ENCODE measurements at regions not wholly inside any gene's neighbourhood (a gene's known extent, or its start where the extent isn't known, plus 50 kb on each side); places are given as distances from the start of the nearest gene placed in this dataset.

DNA sequence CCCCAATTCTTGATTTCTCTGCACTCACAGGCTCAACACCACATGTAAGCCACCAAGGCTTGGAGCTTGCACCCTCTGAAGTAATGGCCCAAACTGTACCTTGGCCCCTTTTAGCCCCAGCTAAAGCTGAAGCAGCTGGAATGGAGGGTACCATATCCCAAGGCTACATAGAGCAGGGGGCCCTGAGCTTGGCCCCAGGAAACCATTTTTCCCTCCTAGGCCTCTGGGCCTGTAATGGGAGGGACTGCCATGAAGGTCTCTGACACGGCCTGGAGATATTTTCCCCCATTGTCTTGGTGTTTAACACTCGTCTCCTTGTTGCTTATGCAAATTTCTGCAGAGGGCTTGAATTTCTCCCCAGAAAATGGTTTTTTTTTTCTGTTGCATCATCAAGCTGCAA is 69.7 kb downstream of the SKA1 start:
- no peak for DNase-seq

DNA sequence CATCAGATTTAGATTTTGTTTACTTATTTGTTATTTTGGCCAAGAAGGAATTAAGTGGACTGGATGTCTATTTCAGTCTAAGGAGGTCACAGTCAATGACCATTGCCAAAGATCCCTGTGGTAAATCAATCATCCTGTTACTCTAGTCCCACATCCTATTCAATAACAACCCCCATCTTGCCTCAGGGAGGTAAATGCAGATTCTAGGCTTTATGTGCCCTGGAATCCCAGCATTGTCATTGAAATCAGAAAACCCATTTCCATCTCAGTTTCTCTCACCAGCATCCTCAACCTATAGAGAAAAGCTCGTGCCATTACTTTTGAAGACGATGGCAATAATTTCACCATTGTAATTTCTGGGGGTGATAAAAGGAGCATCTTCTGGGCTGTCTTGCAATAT is 71.8 kb downstream of the SKA1 start:
- no peak for DNase-seq

DNA sequence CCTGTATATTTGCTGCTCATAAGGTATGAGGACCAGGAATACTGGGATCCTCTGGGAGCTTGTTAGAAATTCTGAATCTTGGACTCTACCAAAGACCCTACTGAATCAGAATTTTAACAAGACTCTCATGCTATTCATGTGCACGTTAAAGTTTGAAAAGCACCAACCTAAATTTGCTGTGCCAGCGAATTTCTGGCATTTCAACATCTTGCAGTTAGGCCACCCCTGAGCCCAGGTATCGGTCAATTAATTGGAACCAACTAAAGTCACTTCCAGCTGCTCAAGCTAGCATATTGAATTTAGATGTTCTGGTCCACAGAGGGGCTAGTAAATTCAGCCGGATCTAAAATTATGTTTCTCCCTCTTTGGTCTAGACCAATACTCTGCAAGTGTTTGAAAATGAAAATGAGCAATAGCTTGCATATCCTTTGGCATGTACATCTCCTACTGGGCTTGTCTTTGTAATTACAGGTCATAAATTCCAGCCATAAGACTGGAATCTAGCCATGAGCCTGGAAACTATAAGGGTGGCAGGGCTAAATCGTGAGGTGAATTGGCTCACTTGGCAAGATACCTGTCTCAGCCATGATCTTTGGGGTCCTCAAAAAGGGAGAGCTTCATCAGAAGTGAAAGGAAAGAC is 72.4 kb downstream of the SKA1 start:
- no peak for DNase-seq

DNA sequence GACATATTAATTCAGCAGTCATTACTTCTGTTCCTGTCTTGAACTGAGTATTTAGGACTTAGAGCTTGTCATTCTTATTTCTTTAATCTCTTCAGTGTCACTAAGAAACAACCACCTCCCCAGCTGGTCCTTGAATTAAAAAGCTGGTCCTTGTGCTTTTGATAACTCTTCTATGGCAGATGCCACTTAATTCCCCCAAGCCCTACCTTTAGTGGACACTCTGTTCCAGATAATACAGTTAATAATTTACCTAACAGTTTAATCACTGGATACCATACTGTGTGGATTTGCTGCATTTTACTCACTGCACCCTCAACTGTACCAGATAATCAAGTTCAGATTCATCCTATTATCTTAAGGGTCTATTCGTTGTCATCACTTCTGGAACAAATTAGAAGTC is 73.1 kb downstream of the SKA1 start:
- DNase-seq = no peak

DNA sequence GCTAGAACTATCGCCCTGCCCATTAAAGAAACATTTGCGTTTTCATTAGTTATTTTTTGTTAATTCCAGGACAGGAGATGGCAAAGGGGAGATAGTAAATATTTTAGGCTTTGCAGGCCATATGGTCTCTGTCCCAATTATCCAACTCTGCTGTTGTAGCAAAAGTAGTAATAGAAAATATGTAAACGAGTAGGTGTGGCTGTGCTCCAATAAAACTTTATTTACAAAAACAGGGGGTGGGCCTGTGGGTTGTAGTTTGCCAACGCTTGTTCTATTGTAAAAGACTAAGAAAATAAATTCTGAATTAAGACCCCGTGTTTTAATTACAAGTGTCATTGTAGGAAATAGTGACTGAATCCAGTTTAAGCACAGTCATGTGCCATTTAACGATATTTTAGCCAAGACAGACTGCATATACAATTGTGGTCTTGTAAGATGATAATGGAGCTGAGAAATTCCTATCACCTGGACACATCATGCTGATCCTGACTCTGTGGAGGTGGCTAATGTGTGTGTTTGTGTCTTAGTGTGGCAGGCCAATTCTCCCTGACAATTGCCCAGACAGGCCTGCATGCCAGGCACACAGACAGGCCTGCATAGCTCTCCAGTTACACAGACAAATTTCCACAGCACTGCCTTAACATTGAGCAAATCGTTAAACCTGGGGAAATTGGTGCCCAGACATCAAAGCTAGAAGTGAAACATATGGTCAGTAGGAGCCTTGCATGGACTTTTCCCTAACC is 76.4 kb downstream of the SKA1 start:
- no peak for DNase-seq

DNA sequence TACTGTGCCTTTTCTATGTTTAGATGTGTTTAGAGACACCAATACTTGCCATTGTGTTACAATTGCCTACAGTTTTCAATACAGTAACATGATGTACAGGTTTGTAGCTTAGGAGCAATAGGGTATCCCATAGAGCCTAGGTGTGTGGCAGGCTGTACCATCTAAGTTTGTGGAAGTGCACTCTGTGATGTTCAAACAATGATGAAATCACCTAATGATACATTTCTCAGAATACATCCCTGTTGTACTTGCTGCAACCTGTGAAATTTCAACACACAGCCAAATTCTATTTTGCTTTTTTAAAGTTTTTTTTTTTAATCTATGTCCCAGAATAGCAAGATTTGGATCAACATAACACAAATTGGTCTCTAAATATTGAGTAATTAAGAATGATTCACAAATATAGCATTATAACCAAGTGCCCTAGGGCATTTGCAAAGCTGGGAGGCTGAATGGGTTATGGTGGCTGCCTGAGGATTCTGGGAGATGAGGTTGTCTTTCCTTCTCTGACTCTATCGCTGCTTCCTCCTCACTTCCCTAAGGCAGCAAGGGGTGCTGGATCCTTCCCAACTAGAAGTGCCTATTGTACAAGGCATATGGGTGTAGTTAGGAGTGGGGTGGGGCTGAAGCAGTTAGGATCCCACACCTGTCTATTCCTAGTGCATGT is 78.3 kb downstream of the SKA1 start:
- no peak for DNase-seq

DNA sequence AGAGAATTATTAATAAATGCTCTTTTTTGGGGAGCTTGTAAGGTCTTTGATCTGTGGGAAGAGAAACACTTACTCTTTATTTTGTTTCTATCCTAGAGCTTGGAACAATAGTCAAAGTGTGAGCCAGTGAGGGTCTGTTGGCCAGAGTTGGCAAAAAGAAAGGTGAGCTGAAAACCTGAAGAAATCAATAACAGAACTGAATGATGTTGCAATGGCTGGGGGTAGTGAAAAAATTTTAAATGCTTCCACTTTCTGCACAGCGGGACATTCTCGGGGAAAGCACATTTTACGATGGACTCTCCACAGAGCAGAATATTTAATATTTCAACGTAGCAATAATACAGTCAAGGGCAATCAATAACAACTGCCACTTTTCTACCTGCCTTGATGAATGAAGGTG is 78.9 kb downstream of the SKA1 start:
- DNase-seq = no peak

DNA sequence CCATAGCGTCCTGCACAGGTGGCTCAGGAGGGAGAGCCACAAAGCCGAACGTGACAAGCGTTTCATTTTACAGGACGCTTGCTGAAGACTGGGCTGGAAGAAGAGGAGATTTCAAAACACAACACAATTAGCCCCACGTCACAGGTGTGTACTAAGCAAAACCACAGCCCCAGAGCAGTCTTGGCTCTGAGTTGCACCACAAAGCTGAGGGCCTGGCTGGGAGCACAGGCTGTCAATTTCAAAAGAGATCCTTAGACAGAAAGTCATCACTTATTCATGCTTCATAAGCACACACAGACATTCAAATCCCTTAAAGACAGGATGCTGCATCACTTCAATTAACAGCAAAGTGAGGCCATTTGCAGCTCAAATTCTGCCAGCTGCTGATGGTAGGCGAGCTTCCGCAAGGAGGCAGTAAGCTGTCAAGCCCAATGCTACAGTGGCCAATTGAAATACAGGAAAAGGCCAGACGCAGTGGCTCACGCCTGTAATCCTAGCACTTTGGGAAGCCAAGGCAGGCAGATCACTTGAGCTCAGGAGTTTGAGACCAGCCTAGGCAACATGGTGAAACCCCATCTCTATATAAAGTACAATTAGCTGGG is 79.6 kb downstream of the SKA1 start:
- DNase-seq = no peak

DNA sequence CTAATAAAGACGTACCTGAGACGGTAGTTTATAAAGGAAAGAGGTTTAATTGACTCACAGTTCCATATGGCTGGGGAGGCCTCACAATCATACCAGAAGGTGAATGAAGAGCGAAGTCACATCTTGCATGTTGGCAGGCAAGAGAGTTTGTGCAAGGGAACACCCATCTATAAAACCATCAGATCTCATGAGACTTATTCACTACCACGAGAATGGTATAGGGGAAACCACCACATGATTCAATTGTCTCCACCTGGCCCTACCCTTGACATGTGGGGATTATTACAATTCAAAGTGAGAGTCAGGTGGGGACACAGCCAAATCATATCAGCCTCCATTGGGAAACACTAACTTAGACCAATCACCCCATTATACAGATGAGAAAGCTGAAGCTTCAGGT is 81.4 kb downstream of the SKA1 start:
- DNase-seq = no peak

DNA sequence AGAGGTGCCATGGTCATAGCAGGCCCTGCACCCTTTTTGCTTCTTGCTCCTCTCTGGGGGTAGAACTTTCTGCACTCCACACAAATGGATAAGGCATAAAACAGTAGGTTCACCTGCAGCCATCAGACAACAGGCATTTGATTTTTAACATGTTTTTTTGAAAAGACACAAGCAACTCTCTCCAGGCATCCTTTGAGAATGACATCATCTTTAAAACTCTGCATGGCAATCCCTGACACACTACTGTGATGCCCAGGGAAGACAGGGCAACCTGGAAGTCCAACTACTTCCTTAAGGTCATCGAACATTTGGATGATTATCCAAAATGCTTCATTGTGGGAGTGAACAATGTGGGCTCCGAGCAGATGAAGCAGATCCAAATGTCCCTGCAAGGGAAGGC is 82.8 kb downstream of the SKA1 start:
- DNase-seq = no peak

DNA sequence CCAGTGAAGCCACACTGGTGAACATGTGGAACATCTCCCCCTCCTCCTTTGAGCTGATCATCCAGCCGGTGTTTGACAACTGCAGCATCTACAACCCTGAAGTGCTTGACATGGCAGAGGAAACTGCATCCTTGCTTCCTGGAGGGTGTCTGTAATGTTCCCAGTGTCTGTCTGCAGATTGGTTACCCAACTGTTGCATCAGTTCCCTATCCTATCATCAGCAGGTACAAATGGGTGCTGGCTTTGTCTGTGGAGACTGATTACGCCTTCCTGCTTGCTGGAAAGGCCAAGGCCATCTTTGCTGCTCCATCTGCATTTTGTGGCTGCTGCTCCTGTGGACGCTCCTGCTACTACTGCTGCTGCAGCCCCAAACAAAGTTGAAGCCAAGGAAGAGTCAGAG is 83.5 kb downstream of the SKA1 start:
- no peak for DNase-seq

DNA sequence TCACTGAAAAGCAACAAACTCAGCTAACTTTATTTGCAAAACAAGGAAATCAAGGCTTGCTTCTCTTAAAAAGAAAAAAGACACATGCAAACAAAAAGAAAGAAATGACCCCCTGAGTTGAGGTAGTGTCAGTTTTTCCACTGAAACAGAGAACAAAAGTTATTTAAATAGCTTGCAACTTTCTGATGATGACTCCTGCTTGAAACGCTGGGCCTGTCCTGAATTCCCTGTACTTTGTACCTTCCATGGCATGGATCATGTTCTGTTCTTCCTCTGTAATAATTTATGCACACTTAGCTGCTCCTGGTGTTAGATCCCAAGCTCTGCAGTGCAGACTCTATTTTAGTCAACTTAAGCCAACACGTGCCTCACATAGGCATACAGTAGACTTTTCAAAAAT is 84.0 kb downstream of the SKA1 start:
- DNase-seq = no peak

DNA sequence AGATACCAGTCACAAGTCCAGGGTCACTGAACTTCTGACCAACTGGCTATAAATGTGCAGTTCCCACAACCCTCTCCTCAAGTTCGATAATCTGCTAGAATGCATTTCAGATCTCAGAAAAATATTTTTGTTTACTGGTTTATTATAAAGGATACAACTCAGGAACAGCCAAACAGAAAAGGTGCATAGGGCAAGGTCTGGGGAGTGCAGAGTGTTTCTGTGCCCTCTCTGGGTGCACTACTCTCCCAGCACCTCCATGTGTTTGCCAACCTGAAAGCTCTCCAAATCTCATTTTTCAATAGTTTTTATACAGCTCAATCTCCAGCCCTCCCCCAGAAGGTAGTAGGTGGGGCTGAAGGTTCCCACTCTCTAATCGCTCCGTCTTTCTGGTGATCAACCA is 85.2 kb downstream of the SKA1 start:
- no peak for DNase-seq

DNA sequence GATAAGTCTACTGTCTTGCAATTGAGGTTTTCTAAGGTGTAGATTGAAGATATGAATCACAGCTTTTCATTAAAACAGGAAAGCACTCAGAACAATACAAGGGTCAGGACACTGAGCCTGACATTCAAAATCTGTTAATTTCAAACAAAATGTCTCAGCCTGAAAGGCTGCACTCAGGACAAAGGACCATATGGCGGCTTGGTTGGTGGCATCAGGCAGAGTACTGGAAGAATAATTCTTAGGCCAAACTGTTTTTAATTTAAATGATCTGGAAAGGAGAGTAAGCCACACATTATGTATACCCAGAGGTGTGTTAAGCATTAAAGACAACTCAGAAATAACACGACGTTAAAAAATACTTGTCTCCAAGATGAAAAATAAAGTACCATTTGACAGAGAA is 85.9 kb downstream of the SKA1 start:
- DNase-seq = no peak

DNA sequence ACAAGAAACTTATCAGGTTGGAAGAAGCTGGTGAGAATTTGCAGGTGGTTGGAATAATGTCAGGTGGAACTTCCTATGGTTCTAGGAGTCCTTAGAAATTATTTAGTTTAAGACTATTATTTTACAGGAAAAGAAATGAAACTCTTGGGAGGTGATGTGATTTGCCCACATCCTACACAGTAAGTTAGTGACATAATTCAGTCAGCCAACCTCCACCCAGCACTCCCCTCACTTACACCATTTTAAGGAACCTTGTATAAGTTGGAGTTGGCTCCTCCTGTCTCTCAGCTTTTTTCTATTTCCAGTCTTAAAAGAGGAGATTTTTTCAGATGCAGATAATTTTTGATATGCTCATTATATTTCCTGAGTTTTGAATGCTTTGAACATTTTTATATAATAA is 86.4 kb downstream of the SKA1 start:
- no peak for DNase-seq

DNA sequence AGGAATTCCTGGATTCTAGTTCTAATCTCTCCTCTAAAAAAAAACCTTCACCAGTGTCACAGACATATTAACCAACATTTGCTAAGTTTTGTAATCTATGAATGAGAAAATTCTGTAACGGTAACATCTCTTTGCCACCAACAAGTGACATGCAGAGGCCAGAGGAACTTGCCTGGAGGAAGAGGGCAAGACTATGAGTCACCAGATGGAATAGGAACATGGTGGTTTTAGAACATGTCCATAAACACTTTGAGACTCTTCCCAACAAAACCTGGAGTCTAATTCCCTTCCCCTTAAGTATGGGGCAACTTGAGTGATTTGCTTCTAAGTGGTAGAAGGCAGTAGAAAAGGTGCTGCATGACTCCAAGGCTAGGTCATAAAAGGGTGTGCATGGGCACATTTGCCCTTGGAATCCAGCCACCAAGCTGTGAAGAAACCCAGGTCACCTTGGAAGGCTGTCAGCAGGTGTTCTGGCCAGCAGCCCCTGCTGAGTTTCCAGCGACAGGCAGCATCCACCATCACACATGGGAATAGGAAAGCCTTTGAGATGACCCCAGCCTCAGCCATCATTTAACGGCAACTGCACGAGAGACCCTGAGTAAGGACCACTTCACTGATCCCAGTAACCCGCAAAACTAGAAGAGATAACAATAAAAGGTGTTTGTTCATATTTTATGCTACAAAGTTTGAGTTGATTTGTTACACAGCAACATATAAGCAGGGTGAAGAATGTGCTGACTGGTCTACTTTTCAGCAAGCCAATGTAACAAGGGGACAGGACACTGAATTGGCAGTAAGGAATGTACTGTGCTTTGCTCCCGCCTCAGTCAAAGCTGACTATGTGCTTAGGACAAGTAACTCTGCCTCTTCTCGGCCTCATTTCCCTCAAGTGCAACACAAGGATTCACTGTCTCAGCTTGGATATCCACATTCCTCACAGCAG is 90.6 kb downstream of the SKA1 start:
- DNase-seq = no peak

DNA sequence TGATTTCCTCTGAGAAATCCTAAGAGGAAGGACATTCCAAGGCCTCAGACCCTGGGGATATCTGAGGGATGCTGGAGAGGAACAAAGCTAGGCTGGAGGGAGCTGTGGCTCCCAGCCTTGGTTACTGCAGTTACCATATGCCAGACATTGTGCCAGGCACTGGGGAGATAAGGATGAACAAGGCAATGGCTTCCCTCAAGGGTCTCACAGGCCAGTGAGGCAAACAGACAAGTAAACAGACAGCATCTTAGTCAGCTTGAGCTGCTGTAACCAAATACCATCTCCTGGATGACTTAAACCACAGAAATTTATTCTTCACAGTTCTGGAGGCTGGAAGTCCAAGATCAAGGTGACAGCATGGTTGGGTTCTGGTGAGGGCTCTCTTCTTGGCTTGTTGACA is 91.8 kb downstream of the SKA1 start:
- no peak for DNase-seq

DNA sequence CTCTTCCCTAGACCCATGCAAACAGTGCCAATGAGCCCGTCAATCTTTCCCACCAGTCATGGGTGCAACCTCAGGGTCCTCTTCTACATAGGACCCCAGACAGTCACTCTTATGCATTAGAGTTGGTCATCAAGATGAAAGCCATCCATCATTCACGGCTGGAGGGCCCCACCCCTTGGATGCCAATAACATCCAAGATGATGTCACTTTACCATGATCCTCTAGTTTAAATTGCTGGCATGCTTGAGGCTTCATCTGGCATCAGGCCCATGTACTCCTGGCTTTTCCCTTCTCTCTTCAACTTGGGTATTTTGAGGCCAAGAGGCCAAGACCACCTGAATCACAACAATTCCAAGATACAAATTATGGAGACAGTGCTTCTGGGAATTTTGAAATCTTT is 91.1 kb upstream of the MAPK4 start:
- DNase-seq = no peak

DNA sequence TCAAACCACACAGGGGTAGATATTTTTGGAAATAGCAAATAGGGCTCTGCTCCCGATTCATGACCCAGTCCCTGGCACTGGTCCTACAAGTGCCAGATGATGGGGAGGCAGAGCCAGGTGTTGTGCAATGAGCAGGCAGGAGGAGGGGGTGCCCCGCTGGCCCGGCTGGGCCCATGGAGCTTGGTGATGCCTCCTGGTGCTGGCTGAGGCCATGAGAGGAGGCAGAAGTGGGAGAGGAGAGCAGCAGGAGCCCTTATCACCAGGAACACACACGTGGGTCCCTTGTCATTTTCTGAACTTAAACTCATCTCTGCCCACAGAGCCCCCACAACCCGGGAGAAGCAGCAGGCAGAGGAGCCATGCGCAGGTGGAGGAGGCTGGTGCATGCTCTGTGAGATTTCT is 90.5 kb upstream of the MAPK4 start:
- DNase-seq = no peak

DNA sequence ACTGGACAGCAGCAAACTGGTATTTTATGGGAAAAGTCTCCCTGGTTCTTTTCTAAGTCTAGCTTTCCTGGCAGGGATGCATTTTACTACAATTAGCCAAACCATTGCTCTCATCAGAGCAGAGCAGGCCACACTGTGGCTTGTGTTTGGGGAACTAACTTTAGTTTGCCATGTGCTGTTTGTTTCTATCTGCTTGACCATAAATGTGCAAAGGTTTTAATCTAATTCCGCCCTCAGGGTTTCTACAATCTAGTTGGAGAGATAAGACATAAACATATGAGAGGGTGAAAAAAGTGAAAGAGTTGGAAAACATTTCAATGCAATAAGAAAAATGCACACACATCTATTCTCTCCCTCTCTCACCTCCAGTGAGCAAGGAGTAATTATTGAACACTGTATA is 86.9 kb upstream of the MAPK4 start:
- DNase-seq = no peak

DNA sequence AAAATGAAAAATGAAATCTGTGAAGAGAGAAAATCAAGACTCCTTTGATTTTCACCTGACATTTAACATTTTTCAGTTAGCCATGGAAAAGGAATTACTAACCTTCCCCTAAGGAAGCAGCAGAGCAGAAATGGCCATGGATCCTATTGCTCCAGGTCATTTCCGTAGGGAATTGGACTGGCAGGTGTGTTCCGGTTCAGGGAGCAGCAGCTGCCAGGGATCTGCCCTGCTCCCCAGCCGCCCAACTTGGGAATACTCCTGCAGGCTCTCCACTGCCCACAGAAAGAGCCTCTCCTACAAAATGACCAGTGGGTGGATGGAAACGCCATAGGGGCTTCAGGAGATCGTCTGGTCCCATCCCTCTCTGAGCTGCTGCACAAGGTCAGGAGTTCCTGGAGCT is 86.0 kb upstream of the MAPK4 start:
- DNase-seq = peak; percentile 71

DNA sequence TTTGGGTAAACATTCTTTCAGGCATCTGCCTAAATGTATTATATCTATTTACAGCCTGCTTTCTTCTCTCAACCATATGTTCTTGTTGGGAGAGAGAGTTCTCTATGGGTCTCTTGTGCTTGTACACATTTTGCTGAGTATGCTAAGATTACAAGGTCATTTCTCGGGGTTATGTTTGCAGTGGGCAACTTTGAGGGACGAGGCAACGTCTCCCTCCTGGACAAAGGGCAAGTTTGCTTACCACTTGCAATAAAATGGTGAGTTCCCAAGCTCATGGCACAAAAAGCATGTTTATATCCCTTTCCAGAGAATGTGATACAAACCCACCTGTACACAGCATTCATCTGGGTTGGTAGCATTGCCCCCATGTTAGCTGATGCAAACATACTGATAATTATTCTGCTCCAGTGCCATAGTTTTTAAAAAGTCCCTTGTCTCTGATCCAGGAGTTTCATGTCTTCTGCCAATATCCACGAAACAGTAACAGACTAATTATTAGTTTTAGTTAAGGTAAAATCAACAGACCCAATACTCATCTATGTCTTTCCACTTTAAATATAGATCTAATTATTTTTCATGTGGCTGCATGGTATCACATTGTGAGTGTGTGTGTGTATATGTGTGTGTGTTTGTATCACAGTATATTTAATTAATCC is 84.2 kb upstream of the MAPK4 start:
- no peak for DNase-seq

Data from NCI-H1105 treated with DMSO at 0.1 percent for 48 hours (cell line).